Osteocyte (in vitro differentiated cells): ENCODE measurements at regions not wholly inside any gene's neighbourhood (a gene's known extent, or its start where the extent isn't known, plus 50 kb on each side); places are given as distances from the start of the nearest gene placed in this dataset.
A peak's percentile ranks its signal among the peaks of the same experiment; 100 is the strongest.

Experiments used
- DNase-seq: peaks from one replicate; pipeline ENCODE4 v3.0.0; 2021; ENCODE audit warnings: mixed read lengths; ENCODE audit not compliant: unreplicated experiment; ENCODE audit errors: extremely low spot score
- H3K27ac Mint-ChIP-seq: one replicate; pipeline ENCODE4 v1.8.0; 2021; ENCODE audit warnings: mild to moderate bottlenecking, mixed read lengths; ENCODE audit not compliant: unreplicated experiment
- H3K27me3 Mint-ChIP-seq: one replicate; pipeline ENCODE4 v1.8.0; 2021; ENCODE audit warnings: mixed read lengths; ENCODE audit not compliant: unreplicated experiment
- H3K36me3 Mint-ChIP-seq: one replicate; pipeline ENCODE4 v1.8.0; 2021; ENCODE audit warnings: mixed read lengths; ENCODE audit not compliant: unreplicated experiment
- H3K4me1 Mint-ChIP-seq: one replicate; pipeline ENCODE4 v1.8.0; 2021; ENCODE audit warnings: mixed read lengths; ENCODE audit not compliant: unreplicated experiment
- H3K4me3 Mint-ChIP-seq: one replicate; pipeline ENCODE4 v1.8.0; 2021; ENCODE audit warnings: mild to moderate bottlenecking, moderate library complexity, mixed read lengths; ENCODE audit not compliant: unreplicated experiment
- H3K9me3 Mint-ChIP-seq: one replicate; pipeline ENCODE4 v1.8.0; 2021; ENCODE audit warnings: mixed read lengths; ENCODE audit not compliant: unreplicated experiment
- CTCF ChIP-seq: fragments of 200-600 bp; sonication (generic); IDR thresholded peaks from 2 replicates; pipeline ENCODE4 v1.5.0; 2021; ENCODE audit warnings: antibody characterized with exemption, mild to moderate bottlenecking, moderate library complexity

- Mint-ChIP-seq H3K4me1 (peaks cover 12% of the 10 kb centered on the region), H3K27me3 (no peaks in the 10 kb centered on the region), H3K27ac (no peak overlapping the region), H3K4me3 (no peak overlapping the region), H3K36me3 (no peaks in the 10 kb centered on the region), H3K9me3 (no peaks in the 10 kb centered on the region)
- DNase-seq = no peak
- TF ChIP-seq CTCF = no peak
Observed at GRCh38 chr5:74322191-74322590, 318.3 kb downstream of the ENC1 start.

GRCh38 chr5:74321326-74321725 lies 319.2 kb downstream of the ENC1 start:
- no peak for TF ChIP-seq CTCF
- Mint-ChIP-seq H3K4me3 (no peak overlapping the region), H3K27ac (no peak overlapping the region), H3K4me1 (peaks cover 9% of the 10 kb centered on the region), H3K9me3 (no peaks in the 10 kb centered on the region), H3K36me3 (no peaks in the 10 kb centered on the region), H3K27me3 (no peaks in the 10 kb centered on the region)
- no peak for DNase-seq

- Mint-ChIP-seq H3K27ac (no peak overlapping the region), H3K9me3 (no peaks in the 10 kb centered on the region), H3K36me3 (no peaks in the 10 kb centered on the region), H3K4me1 (peaks cover 11% of the 10 kb centered on the region), H3K4me3 (no peak overlapping the region), H3K27me3 (no peaks in the 10 kb centered on the region)
- TF ChIP-seq CTCF = no peak
- DNase-seq = no peak
Observed at GRCh38 chr5:74320526-74320925, 320.0 kb downstream of the ENC1 start.

- no peaks in the 10 kb centered on the region for H3K9me3 Mint-ChIP-seq
- no peak for TF ChIP-seq CTCF
- no peak overlapping the region for H3K4me3 Mint-ChIP-seq
- DNase-seq = no peak
- H3K27ac Mint-ChIP-seq = no peak overlapping the region
- peaks cover 11% of the 10 kb centered on the region for H3K4me1 Mint-ChIP-seq
- H3K27me3 Mint-ChIP-seq = no peaks in the 10 kb centered on the region
- H3K36me3 Mint-ChIP-seq = no peaks in the 10 kb centered on the region
Observed at GRCh38 chr5:74319076-74319475, 321.5 kb downstream of the ENC1 start.

GRCh38 chr5:74316064-74316603 lies 324.4 kb downstream of the ENC1 start:
- no peak for TF ChIP-seq CTCF
- H3K9me3 Mint-ChIP-seq = no peaks in the 10 kb centered on the region
- H3K27me3 Mint-ChIP-seq = no peaks in the 10 kb centered on the region
- H3K4me1 Mint-ChIP-seq = peaks cover 14% of the 10 kb centered on the region
- DNase-seq = no peak
- no peaks in the 10 kb centered on the region for H3K36me3 Mint-ChIP-seq
- peak overlapping the region; percentile 50 for H3K27ac Mint-ChIP-seq
- no peak overlapping the region for H3K4me3 Mint-ChIP-seq
